Left hindlimb (tissue), 1 donor: ENCODE measurements at regions not wholly inside any gene's neighbourhood (a gene's known extent, or its start where the extent isn't known, plus 50 kb on each side); places are given as distances from the start of the nearest gene placed in this dataset.
"Not testable (repeated sequence)": the region's sequence is repeated elsewhere in the genome, so short reads cannot be mapped to it uniquely, and the experiment has no call there.

ENCODE experiments used
- DNase-seq: peaks from one replicate; pipeline ENCODE4 v3.0.0-alpha.2; 2018

GRCh38 chr2:17058772-17059402, 393.3 kb upstream of the CYRIA start:
- no peak for DNase-seq

DNA sequence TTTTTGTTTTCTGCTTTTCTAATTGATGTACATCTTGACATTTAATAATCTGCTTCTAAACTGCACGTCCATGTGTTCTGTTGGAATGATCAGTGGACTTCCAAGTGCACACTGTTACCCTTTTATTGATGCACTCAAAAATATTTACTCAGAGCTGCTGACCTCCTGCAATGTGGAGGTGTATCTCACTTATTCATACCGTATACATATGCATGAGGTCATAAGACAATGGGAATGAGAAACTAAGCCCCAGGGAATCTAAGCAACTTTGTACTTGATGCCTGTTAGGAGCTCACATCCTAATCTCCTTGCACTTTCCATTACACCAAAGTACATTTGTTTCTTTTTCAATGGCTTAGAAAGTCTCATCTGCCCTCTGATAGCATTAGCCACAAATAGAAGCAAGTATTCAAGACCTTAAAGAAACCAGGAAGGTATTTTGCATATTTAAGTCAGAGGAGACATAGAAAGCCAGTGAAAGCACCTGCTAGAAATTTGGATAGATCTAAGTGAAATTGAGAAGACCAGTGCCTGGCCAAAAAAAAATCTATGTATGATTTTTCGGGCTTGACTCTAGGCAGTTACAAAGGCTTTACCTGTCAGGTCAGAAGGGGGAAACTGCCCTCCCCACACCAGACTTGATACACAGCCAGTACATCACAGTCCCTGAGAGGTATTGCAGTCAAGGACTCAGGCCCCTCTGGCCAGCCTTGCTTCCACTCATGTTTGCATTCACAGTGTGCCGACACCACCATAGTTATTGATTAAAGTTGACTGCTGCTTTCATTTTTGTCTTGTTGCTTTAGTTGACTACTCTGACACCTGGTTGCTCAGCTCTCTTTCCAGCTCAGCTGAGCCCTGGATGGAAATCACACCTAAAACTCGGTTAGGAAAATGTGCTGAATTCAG, 391.7 kb upstream of the CYRIA start:
- DNase-seq: no peak

DNA sequence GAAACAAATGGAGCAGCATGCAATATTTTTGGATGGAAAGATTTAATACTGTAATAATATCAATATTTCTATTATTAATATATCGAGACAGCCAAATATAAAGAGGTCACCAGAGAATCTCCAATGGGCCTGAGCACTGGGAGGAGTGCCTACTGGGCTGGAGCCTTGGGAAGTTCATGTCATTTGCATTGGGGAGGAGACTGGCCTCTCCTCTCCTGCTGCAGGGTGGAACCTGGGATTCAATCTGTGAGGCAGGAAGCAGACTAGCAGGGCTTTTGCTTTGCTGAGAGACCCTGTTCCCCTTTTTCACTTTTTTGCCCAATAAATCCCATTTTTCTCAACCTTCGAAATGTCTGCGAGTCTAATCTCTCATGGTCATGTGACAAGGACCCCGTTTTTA, 390.6 kb upstream of the CYRIA start:
- DNase-seq: no peak

DNA sequence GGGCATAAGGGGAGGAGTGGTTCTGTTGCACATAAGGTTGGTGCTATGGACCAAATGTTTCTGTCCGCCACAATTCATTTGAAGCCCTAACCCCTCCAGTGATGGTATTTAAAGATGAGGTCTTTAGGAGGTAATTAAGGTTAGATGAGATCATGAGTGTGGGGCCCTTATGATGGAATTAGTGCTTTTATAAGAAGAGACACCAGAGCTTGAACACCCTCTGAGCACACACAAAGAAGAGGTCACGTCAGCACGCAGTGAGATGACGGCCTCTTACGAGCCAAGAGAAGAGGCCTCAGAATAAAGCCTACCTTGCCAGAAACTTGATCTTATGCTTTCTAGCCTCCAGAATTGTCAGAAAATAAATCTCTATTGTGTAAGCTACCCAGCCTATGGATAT, 386.4 kb upstream of the CYRIA start:
- no peak for DNase-seq

DNA sequence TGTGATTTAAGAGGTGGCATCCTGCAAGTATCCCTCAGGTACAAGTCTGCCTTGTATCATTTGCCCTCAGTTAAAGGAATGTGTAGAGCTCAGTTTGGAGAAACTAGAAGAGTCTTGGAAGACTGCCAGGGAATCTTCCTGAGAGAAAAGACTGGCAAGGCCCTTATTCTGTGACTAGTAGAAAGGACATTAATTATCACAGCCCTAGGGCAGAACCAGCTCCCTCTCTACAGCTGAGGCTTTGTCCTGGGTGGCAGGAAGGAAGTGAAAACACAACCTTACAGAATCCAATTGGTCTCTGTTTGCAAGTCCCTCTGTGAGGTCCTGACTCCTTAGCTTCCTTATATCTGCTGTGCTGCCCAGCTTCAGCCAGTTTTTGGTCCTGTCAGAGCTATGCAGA, 385.9 kb upstream of the CYRIA start:
- no peak for DNase-seq

GRCh38 chr2:17043173-17043572, 377.5 kb upstream of the CYRIA start:
- no peak for DNase-seq

GRCh38 chr2:17036361-17036760, 370.7 kb upstream of the CYRIA start:
- DNase-seq: no peak

DNA sequence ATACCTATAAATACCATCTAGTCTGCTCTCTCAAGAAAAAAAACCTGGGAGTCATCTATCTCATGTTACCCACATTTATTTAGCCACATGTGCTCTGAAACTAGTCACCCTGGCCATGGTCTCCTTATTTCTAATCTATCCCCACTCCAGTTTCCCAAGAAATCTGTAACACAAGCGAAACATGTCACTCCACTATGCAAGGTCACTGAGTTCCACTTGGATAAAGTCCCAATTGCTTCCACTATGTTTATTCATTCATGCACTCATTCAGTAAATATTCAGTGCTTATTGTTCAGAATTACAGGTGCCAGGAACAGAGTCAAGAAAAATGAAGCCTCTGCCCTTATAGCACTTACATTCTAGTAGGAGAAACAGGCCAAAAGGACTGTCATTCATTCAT, 369.4 kb upstream of the CYRIA start:
- DNase-seq: no peak

DNA sequence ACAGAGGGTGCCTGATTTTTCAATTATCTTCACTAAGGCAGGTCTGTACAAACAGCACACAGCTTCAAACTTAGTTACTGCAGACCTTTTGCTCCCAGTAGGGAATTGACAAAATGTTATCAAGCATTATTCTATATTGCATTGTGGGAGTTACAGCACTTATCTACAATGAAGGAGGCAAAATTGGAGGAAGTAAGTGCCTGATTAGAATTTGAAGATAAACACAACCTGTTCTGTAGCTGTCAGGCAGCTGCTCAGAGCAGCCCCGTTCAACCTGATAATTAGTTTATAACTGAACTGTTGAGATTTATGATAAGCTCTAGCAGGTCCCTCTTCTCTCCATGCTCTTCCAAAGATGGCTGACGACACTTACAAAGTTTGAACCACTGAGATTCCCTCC, 364.4 kb upstream of the CYRIA start:
- no peak for DNase-seq

DNA sequence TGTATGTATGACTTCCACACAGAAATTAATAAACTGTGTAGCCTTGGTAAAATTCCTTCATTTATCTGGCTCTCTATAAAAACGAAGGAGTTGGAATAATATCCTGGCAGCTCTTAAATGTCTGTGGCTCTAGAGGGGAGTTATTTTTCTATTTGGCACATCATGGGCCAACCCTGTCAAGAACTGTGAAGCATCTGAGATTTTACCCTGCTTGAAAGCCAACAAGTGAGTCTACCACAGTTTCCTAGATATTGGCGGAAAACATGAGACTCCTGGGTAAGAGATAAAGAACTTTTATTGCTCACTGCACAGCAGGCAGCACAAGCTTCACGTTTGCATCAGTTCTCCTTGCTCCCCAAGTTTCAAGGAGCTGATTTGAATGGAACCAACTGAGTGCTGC, 346.7 kb upstream of the CYRIA start:
- DNase-seq: no peak

DNA sequence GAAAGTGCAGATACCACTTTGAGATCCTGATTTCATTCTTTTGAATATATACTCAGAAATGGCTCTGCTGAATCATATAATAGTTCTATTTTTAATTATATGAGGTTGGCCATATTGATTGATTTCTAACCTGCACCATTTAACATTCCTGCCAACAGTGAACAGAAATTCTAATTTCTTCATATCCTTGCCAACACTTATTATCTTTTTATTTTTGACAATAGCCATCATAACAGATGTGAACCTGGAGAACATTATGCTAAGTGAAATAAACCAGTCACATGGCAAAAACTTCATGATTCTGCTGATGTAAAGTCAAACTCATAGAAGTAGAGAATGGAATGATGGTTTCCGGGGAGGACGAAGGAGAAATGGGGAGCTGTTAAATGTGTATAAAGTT, 344.5 kb upstream of the CYRIA start:
- DNase-seq: no peak

DNA sequence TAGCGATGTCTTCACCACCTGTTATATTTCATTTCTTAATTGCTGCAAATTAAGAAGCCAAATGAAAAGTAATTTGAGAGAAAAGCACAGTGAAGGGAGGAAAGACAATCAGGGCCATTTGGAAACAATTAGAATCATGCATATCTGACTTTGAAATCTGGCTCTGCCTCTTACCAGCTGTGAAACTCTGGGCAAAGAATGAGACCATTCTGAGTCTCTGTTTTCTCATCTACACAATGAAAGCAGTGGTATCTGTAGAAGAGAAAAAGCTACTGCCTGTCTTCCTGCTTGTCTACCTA, 334.5 kb upstream of the CYRIA start:
- no peak for DNase-seq

- no peak for DNase-seq
Observed at GRCh38 chr2:16999347-17000183, 333.9 kb upstream of the CYRIA start.

GRCh38 chr2:16978301-16978700, 312.7 kb upstream of the CYRIA start:
- DNase-seq: no peak

GRCh38 chr2:16974688-16975087, 309.1 kb upstream of the CYRIA start:
- no peak for DNase-seq

DNA sequence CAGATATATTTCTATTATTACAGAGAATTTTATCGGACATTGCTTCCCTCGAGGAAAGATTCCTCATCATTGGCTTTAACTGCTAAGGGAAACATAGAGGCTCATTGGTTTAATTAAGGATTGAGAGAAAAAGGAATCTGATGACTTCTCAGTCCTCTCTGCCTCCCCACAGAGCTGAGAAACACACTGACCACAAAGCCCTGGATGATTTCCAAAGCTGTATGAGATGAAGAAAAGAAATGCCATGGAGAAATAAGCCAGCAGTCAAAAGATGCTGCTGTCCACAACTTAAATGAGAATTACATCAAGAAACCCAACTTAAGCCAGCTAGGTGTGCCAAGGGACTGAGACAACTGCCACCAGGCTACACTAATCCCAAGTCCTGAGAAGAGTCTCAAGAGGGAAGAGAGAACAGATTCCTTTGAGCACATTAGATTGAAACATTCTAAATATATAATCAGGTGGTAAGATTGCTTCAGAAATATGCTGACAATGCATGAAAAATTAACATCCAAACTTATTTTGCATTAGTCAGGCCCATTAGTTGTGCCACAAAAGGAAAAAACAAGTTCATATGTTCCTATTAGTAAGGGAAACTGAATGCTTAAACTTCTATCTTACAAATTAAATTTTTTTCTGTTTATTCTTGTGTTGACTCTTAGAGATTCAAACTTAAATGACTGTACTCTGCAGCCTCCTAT, 308.1 kb upstream of the CYRIA start:
- no peak for DNase-seq

DNA sequence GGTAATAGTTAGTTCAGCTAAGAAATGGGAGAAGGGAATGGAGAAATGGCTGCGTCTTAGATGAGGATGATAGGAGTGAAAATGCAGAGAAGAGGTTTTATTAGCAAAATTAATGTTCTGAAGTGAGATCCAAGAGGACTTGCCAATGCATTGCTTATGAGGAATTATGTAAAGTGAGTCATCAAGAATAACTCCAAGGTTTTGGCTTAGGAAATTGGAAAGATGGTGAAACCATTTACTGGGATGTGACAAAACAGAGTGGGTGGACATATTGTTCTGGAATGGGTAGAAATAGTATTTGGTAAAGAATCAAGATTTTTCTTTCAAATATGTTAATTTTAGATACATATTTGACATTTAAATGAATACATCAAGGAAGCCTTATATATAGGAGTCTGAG, 306.6 kb upstream of the CYRIA start:
- no peak for DNase-seq

GRCh38 chr2:16971722-16972234, 306.1 kb upstream of the CYRIA start:
- no peak for DNase-seq

DNA sequence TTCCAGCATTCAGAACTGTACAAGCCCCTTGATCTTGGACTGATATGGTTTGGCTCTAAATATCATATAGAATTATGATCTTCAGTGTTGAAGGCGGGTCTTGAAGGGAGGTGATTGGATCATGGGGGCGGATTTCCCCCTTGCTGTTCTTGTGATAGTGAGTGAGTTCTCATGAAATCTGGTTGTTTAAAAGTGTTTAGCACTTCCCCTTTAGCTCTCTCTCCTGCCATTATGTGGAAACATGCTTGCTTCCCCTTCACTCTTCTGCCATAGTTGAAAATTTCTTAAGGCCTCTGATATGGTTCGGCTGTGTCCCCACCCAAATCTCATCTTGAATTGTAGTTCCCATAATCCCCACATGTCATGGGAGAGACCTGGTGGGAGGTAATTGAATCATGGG, 305.3 kb upstream of the CYRIA start:
- not testable (repeated sequence) for DNase-seq

- DNase-seq: no peak
Observed at GRCh38 chr2:16962505-16962904, 296.9 kb upstream of the CYRIA start.

GRCh38 chr2:16960579-16960978, 294.9 kb upstream of the CYRIA start:
- DNase-seq: no peak

- DNase-seq: no peak
Observed at GRCh38 chr2:16958266-16958665, 292.6 kb upstream of the CYRIA start.

- DNase-seq: no peak
Observed at GRCh38 chr2:16952805-16953204, 287.2 kb upstream of the CYRIA start.
